T47D (cell line): ENCODE measurements at regions not wholly inside any gene's neighbourhood (a gene's known extent, or its start where the extent isn't known, plus 50 kb on each side); places are given as distances from the start of the nearest gene placed in this dataset.
A peak's percentile ranks its signal among the peaks of the same experiment; 100 is the strongest.

ENCODE experiments used
- DNase-seq, 2 experiments: peaks; one replicate each; pipeline versions ENCODE4 v3.0.0 to v3.0.0-alpha.2; 2011 to 2012; ENCODE audit warnings: low read depth in 1 of 2, low spot score in 1 of 2
- JUND ChIP-seq: IDR thresholded peaks from 2 replicates; pipeline ENCODE4 v1.6.1; 2012; ENCODE audit warnings: low read depth
- in situ Hi-C: cut with HindIII; loops from 2 replicates; pipeline ENCODE4 v1.10.0; 2016; ENCODE audit warnings: low sequenced_read_pairs, low pct_unique_long_range_greater_than_20kb

GRCh38 chr3:146777941-146778340 lies 172.8 kb upstream of the PLSCR5 start:
- in situ Hi-C loops: no loop called here
- DNase-seq: no peak
- no peak for TF ChIP-seq JUND

GRCh38 chr3:146772211-146772743 lies 167.1 kb upstream of the PLSCR5 start:
- no peak for TF ChIP-seq JUND
- DNase-seq: no peak
- in situ Hi-C loops: no loop called here

GRCh38 chr3:146770881-146771280 lies 165.7 kb upstream of the PLSCR5 start:
- no peak for DNase-seq
- in situ Hi-C loops: no loop called here
- TF ChIP-seq JUND: no peak

- no peak for DNase-seq
- in situ Hi-C loops: no loop called here
- TF ChIP-seq JUND: no peak
Observed at GRCh38 chr3:146770301-146770700, 165.2 kb upstream of the PLSCR5 start.

GRCh38 chr3:146757759-146758158 lies 152.6 kb upstream of the PLSCR5 start:
- no peak for DNase-seq
- TF ChIP-seq JUND: no peak
- in situ Hi-C loops: no loop called here

GRCh38 chr3:146750196-146750595 lies 145.1 kb upstream of the PLSCR5 start:
- no peak for TF ChIP-seq JUND
- DNase-seq: no peak
- in situ Hi-C loops: no loop called here

GRCh38 chr3:146747928-146748327 lies 142.8 kb upstream of the PLSCR5 start:
- TF ChIP-seq JUND: no peak
- DNase-seq: peak in 1 of 2 experiments; percentile 29
- in situ Hi-C loops: no loop called here

GRCh38 chr3:146747051-146747450 lies 141.9 kb upstream of the PLSCR5 start:
- in situ Hi-C loops: no loop called here
- TF ChIP-seq JUND: no peak
- no peak for DNase-seq

- no peak for DNase-seq
- in situ Hi-C loops: no loop called here
- no peak for TF ChIP-seq JUND
Observed at GRCh38 chr3:146746190-146746589, 141.0 kb upstream of the PLSCR5 start.

- no peak for DNase-seq
- in situ Hi-C loops: no loop called here
- no peak for TF ChIP-seq JUND
Observed at GRCh38 chr3:146739203-146739671, 134.1 kb upstream of the PLSCR5 start.

- DNase-seq: peak in 1 of 2 experiments; percentile 12
- in situ Hi-C loops: no loop called here
- no peak for TF ChIP-seq JUND
Observed at GRCh38 chr3:146732325-146732724, 127.2 kb upstream of the PLSCR5 start.

- in situ Hi-C loops: no loop called here
- DNase-seq: no peak
- no peak for TF ChIP-seq JUND
Observed at GRCh38 chr3:146715170-146715569, 110.0 kb upstream of the PLSCR5 start.

GRCh38 chr3:146712806-146713205 lies 107.7 kb upstream of the PLSCR5 start:
- DNase-seq: no peak
- TF ChIP-seq JUND: no peak
- in situ Hi-C loops: no loop called here

GRCh38 chr3:146709969-146710368 lies 104.8 kb upstream of the PLSCR5 start:
- in situ Hi-C loops: no loop called here
- no peak for DNase-seq
- no peak for TF ChIP-seq JUND
